HG03103 (cell line): ENCODE measurements at regions not wholly inside any gene's neighbourhood (a gene's known extent, or its start where the extent isn't known, plus 50 kb on each side); places are given as distances from the start of the nearest gene placed in this dataset.

Source experiments
- ATAC-seq: cut with Tn5 transposase; IDR thresholded peaks from one replicate; pipeline ENCODE4 v1.9.1; 2021; ENCODE audit warnings: low read depth; ENCODE audit not compliant: unreplicated experiment

GRCh38 chr5:3654515-3654914, 58.9 kb downstream of the IRX1 start:
- ATAC-seq: no peak

- ATAC-seq: no peak
Observed at GRCh38 chr5:3656803-3657202, 61.2 kb downstream of the IRX1 start.

DNA sequence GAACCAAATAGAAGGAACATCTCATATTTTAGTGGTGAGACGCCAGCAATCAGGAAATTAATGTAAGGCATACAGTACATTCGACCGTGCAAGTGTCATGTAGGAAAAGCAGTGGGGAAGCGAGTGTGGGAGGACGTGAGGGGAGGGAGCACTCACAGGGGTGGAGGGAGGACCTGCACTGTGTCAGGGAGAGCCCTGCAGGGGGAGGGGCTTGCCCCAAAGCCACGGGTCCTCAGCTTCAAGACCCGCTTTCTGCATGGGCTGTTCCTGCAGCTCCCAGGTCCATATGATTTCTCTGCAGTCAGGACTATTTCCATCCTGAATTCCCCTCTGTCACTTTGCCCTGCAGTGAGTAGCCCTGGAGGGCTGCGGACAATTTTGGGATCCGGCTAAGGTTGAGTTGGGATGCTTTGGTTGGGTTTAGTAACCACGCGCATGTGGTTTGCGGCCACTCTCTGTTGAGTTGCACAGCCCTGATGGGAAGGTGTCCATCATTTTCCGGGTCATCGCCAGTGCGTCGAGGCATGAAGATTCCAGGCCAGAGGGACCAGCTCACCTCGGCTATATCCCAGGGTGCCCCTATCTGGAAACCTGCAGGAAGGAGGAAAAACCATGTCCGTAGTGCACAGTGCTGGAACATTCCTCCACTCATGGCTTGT, 61.9 kb downstream of the IRX1 start:
- no peak for ATAC-seq

DNA sequence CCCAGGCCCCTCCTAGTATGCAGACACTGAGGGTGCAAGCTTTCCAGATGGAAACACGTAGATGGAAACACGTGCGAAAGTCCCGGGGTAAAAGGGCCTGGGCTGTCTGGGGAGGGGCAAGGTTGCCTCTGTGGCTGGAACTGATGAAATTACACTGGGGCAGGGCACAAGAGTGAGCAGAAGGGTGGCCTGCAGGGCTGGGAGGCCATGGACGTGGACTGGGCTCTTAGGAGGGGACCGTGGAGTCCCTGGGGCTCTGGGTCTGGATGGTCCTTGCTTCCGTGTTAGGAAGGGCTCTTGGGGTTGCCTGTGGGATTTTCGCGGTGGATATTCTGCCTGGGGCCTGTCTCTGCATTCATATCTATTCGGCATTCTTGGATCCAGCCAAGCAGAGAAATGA, 63.3 kb downstream of the IRX1 start:
- no peak for ATAC-seq

DNA sequence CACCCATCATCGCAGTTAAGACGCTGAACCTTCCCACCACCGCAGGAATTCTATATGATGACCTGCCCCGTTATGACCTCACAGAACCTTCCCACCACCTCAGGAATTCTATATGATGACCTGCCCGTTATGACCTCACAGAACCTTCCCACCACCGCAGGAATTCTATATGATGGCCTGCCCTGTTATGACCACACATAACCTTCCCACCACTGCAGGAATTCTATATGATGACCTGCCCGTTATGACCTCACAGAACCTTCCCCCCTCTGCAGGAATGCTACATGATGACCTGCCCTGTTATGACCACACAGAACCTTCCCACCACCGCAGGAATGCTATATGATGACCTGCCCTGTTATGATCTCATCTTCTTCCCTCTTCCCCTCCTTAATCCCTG, 64.3 kb downstream of the IRX1 start:
- ATAC-seq: no peak

DNA sequence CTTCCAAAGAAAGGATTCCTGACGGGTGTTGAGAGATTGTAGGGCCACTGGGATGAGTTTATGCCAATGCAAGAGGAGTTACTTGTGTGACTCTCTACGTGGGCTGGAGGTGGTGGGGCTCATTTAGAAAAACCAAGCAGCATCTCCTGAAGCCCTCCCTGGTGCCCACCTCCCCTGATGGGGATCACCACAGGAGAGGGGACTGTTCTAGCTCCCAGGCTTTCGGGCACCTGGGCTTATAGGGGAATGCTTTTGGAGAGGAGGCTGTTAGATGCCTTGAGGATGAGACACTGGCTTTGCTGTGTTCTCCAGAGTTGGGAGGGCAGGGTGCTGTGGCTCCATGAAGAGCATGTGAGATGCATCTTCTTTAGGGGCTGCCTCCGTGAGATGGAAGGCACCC, 65.0 kb downstream of the IRX1 start:
- no peak for ATAC-seq

DNA sequence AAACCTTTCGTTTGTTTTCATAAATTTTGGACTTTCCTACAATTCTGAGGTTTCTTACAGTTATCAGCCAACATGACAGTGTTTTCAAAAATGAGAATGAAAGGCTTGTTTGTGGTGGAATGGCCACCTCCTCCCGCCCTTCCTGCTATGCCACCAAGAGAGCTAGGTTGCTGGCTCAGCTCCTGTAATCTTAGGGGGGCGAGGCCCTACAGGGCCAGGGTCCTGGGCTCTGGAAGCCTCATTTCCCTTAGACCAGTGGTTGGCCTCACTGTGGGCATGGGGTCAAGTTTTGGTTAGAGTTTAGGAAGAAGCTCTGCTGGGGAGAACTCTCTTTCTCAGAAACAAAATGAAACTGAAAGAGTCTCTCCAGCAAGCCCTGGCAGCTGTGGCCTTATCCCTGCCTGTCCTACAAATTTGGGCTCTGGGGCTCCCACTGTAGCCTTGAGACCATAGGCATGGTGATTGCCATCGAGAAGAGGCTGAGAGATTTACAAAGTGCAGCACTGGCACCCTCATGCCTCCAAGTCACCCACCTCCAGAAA, 66.2 kb downstream of the IRX1 start:
- ATAC-seq: no peak

DNA sequence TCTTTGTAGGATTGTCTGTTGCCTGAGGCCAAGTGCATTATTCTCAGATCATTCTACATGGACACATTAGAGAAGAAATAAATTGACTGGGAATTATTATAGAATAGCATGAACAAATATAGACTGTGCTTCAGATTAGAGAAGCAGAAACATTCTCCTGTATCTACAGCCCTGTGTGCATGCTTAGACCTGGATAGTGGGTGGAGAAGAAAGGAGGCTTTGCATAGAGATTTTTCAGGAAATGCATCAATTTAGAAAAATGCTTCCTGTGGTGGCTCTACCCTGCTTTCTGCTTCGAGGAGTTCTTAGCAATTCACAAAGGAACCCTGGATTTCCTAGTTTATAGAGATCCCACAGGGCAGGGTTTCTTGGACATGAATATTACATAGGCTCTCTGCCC, 66.7 kb downstream of the IRX1 start:
- no peak for ATAC-seq

DNA sequence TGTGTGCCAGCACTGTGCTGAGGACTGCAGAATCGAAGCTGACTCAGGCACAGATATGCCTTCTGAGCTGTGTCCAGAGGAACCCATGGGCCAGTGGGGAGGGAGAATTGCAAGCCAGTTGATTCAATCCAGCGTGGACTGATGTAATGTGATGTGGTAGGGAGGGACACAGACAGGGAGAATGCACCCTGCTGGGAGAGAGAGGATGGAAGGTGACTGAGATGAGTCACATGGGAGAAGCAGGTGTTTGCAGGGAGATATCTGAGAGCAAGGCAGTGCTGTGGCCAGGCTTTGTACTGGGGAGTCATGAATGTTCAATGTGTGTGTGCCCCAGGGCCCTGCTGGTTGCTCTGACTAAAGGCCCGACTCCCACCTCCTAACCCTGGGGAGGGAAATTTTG, 75.7 kb downstream of the IRX1 start:
- ATAC-seq: no peak

- no peak for ATAC-seq
Observed at GRCh38 chr5:3678801-3679200, 83.2 kb downstream of the IRX1 start.

GRCh38 chr5:3680821-3681220, 85.2 kb downstream of the IRX1 start:
- ATAC-seq: no peak

- ATAC-seq: no peak
Observed at GRCh38 chr5:3684118-3684517, 88.5 kb downstream of the IRX1 start.

GRCh38 chr5:3684771-3685354, 89.2 kb downstream of the IRX1 start:
- ATAC-seq: no peak

GRCh38 chr5:3694819-3695218, 99.2 kb downstream of the IRX1 start:
- ATAC-seq: no peak

DNA sequence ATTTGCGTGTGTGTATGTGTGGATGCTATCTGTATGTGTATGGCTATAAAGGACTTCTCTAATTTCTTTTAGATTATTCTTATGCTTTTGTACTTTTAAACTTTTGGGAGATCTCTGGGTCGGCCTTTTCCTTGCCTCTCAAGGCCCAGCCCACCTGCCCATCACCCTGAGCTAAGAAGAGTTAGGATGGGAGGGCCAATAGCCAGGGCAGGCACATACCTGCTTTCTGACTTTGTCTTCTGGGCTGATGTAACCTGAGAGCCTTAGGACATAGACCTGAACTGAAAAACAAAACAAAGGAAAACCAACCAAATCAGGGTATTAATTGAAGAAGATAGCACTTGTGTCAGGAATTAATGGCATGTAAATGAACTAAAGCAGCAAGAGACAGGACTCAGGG, 100.2 kb downstream of the IRX1 start:
- ATAC-seq: no peak

- ATAC-seq: no peak
Observed at GRCh38 chr5:3698412-3698811, 102.8 kb downstream of the IRX1 start.

DNA sequence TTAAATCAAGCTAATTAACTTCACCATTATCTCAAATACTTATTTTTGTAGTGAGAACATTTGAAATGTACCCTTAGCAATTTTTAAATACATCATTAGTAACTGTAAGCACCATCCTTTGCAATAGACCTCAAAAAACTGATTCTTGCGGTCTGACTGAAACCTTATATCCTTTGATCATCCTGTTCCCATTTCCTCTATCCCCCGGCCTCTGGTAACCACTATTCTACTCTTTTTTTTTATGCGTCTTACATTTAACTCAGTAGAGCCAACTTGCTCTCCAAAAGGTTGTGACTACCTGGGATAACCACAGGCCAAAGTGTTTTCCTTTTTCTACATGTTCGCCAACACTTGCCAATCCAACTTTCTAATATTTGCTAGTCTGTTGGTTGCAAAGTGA, 106.1 kb downstream of the IRX1 start:
- ATAC-seq: no peak

- ATAC-seq: no peak
Observed at GRCh38 chr5:3704661-3705060, 109.0 kb downstream of the IRX1 start.

DNA sequence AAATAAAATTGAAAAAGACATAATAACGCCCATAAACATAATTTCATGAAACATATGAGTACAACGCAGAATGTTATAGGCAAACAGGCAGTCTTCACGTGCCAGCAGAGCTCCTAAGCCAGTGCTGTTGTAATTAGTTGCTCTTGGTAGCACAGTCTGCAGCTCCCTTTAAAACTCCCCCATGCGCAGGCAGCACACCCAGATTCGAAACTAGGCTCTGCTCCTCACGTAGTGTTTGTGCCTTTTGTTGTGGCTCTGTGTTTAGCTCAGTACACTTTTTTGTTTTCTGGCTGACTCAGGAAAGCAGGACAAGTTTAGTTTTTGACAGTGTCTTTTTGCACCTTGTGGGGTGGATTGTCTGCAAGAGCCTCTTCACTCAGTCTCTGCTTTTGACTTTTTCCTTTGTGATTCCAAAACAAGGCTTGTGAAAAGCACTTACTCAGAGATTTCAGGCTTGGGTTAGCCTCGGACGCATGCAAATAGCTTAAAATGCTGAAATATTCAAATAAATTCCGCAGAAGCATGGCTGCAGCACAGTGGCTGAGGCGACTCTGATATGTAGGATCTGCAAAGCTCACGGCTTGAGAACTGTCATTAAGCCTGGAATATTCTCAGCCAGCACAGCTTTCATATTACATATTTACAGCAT, 113.6 kb downstream of the IRX1 start:
- no peak for ATAC-seq

- no peak for ATAC-seq
Observed at GRCh38 chr5:3709717-3710348, 114.2 kb downstream of the IRX1 start.

DNA sequence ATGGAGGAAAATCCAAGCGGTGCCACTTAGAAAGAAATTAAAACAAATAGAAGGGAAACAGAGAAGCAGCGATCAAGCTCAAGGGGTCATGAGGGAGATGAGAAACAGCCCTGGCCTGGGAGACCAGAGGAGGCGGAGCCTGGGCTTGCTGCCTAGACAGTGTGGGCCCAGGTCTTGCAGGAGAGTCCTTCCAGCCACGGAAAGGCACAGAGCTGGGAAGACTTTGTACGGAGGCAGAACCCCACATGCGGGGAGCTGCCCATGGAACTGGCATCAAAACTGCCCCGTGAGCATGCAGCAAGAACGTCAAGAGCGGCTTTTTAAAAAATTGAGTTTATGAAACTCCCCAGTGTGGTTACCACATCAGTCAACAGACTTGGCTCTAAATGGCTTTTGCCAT, 119.4 kb downstream of the IRX1 start:
- no peak for ATAC-seq

DNA sequence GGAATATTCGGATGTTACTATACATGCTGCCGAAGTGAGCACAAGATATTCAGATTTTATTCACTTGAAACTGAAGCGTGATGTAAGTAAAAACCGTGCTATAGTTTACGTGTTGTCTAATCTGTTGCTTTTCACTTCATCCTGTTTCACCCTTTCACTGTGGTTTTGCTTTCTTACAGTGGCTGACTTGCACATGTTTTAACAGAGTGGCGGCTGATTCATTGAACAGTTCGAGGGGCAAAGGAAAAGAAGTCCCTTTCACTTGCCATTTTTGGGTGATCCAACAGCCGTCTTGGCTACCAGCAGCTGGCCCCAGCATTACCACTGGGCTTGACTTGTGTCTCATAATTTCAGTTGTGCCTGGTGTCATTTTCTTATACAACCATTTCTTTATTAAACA, 134.0 kb downstream of the IRX1 start:
- no peak for ATAC-seq
